ENCODE measurements at regions not wholly inside any gene's neighbourhood (a gene's known extent, or its start where the extent isn't known, plus 50 kb on each side); places are given as distances from the start of the nearest gene placed in this dataset.

GRCh38 chr2:176848844-176849243, 363.8 kb upstream of the HNRNPA3 start:
- peaks cover 4% of the 10 kb centered on the region; the same call in 1 of the 2 replicates for H3K9me3 Mint-ChIP-seq
- CTCF ChIA-PET, result no interaction called here
- POLR2A ChIA-PET, result no interaction called here
- ATAC-seq (no peak), DNase-seq (ENCODE audit: low spot score) (no peak)
- H3K27me3 Mint-ChIP-seq (ENCODE audit: low read depth), result peaks cover 3% of the 10 kb centered on the region
- no peak overlapping the region for H3K4me3 Mint-ChIP-seq
- no peak overlapping the region for H3K27ac Mint-ChIP-seq
- no peaks in the 10 kb centered on the region for H3K36me3 Mint-ChIP-seq
- no peak for TF ChIP-seq GRHL2 (CRISPR knock-in tag; IDR thresholded peaks at IDR 0.05; ENCODE audit: insufficient replicate concordance, severe bottlenecking)
- no peak for TF ChIP-seq CDX4 (CRISPR knock-in tag; IDR thresholded peaks at IDR 0.05; ENCODE audit: borderline replicate concordance)
- no peak for TF ChIP-seq ZNF425 (CRISPR knock-in tag; conservative IDR thresholded peaks at IDR 0.05)
- no peak for TF ChIP-seq SP1 (CRISPR knock-in tag; conservative IDR thresholded peaks at IDR 0.05)
- TF ChIP-seq ZNF532 (CRISPR knock-in tag; IDR thresholded peaks at IDR 0.05; ENCODE audit: borderline replicate concordance), result no peak
- peaks cover 52% of the 10 kb centered on the region for H3K4me1 Mint-ChIP-seq

- CTCF ChIA-PET, result interaction anchor here (0.9 to 1.3 kb wide), 2 partner anchors 36 to 200 kb away, joined by 3 to 4 read pairs; no protein-coding TSS in a partner anchor
- TF ChIP-seq CTCF (IDR thresholded peaks at IDR 0.05), result no peak
- no peak for TF ChIP-seq HMGXB4 (CRISPR knock-in tag; IDR thresholded peaks at IDR 0.05)
- TF ChIP-seq ETV6 (CRISPR knock-in tag; IDR thresholded peaks at IDR 0.05), result no peak
- no peak for TF ChIP-seq ESRRA (CRISPR knock-in tag; IDR thresholded peaks at IDR 0.05; ENCODE audit: borderline replicate concordance)
- TF ChIP-seq NFYB (CRISPR knock-in tag; conservative IDR thresholded peaks at IDR 0.05; ENCODE audit: low read depth), result no peak
- no peak for TF ChIP-seq ZNF138 (CRISPR knock-in tag; conservative IDR thresholded peaks at IDR 0.05)
- TF ChIP-seq ZBTB21 (CRISPR knock-in tag; IDR thresholded peaks at IDR 0.05; ENCODE audit: borderline replicate concordance), result no peak
- no peak for TF ChIP-seq NR3C1 (CRISPR knock-in tag; conservative IDR thresholded peaks at IDR 0.05; ENCODE audit: low read depth)
- no peak for TF ChIP-seq ZNF671 (CRISPR knock-in tag; IDR thresholded peaks at IDR 0.05)
- no peak for TF ChIP-seq AR (CRISPR knock-in tag; IDR thresholded peaks at IDR 0.05)
- no peak for TF ChIP-seq ZNF121 (CRISPR knock-in tag; IDR thresholded peaks at IDR 0.05)
- TF ChIP-seq ZNF423 (CRISPR knock-in tag; IDR thresholded peaks at IDR 0.05), result no peak
- TF ChIP-seq ZNF317 (CRISPR knock-in tag; IDR thresholded peaks at IDR 0.05; ENCODE audit: borderline replicate concordance, low read depth), result no peak
Measured at GRCh38 chr2:176851200-176851888, 361.2 kb upstream of the HNRNPA3 start.

More at GRCh38 chr2:176851200-176851888, 361.2 kb upstream of the HNRNPA3 start:
- Mint-ChIP-seq H3K27ac (no peak overlapping the region), H3K27me3 (ENCODE audit: low read depth) (peaks cover 3% of the 10 kb centered on the region; the same call in 1 of the 2 replicates), H3K4me1 (peaks cover 55% of the 10 kb centered on the region), H3K9me3 (no peaks in the 10 kb centered on the region), H3K4me3 (no peak overlapping the region), H3K36me3 (no peaks in the 10 kb centered on the region)
- DNase-seq (ENCODE audit: low spot score), result no peak
- POLR2A ChIA-PET, result no interaction called here
- no peak for ATAC-seq

Measured in WTC11 (cell line).